GM18861 (cell line): ENCODE measurements at regions not wholly inside any gene's neighbourhood (a gene's known extent, or its start where the extent isn't known, plus 50 kb on each side); places are given as distances from the start of the nearest gene placed in this dataset.
"Not testable (repeated sequence)": the region's sequence is repeated elsewhere in the genome, so short reads cannot be mapped to it uniquely, and the experiment has no call there.

ENCODE experiments used
- ATAC-seq: cut with Tn5 transposase; IDR thresholded peaks from one replicate; pipeline ENCODE4 v1.9.1; 2021; ENCODE audit not compliant: unreplicated experiment

GRCh38 chr1:168490306-168490705 lies 53.5 kb downstream of the XCL2 start:
- no peak for ATAC-seq

- ATAC-seq, result no peak
Observed at GRCh38 chr1:168488138-168488537, 55.7 kb downstream of the XCL2 start.

DNA sequence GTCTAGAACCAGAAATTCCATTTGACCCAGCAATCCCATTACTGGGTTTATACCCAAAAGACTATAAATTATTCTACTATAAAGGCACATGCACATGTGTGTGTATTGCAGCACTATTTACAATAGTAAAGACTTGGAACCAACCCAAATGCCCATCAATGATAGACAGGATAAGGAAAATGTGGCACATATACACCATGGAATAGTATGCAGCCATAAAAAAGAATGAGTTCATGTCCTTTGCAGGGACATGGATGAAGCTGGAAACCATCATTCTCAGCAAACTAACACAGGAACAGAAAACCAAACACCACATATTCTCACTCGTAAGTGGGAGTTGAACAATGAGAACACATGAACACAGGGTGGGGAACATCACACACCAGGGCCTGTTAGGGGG lies 57.0 kb downstream of the XCL2 start:
- ATAC-seq, result not testable (repeated sequence)

DNA sequence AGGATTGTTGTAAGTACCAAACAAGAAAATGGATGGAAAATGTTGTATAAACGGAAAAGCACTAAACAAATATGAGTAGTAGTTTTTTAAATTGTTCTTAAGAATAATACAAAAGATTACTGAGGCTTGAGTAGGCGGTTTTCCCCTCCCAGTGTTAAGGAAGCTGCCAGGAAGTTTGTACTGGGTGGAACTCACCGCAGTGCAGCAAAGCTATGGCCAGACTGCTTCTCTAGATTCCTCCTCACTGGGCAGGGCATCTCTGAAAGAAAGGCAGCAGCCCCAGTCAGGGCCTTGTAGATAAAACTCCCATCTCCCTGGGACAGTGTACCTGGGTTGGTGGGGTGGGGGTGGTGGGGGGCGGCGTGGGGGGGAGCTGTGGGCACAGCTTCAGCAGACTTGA lies 58.7 kb downstream of the XCL2 start:
- no peak for ATAC-seq

DNA sequence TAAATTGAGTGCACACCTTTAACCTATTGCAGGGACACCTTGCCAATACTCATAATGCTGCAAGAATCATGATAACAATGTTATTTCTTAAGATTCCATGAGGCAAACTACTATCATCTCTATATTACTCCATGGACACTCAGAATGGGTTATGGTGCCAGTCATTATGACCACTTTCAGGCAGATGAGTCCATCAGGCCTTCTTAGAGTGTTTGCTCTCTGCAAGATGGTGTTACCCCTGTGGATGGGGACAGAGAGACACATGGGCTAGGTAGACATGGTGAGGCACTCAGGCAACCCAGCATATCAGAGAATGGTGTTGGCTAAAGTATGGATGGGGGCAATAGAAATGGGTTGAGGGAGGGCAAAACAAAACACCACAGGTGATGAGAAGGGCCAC lies 59.7 kb downstream of the XCL2 start:
- no peak for ATAC-seq

DNA sequence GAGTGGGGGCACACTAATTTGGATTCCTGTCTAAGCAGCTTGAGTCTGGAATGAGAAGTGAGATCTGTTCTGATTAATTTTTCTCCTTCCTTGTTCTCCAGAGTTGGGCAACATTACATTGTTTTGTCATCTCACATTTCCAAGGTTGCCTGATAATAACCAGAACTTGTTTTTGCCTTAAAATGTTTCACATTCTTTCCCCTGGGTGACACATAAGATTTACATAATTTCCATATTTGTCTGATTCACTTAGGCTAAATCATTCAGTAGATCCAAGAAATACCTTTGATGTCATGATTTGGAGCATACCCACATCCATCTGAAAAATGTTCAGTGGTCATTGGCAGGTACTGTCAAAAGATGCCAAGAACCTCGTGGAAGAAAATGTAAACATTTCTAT lies 60.3 kb downstream of the XCL2 start:
- no peak for ATAC-seq

GRCh38 chr1:168482106-168482505 lies 61.7 kb downstream of the XCL2 start:
- ATAC-seq, result no peak

- no peak for ATAC-seq
Observed at GRCh38 chr1:168481586-168481985, 62.2 kb downstream of the XCL2 start.

GRCh38 chr1:168480997-168481396 lies 62.8 kb downstream of the XCL2 start:
- ATAC-seq, result no peak

GRCh38 chr1:168477792-168478191 lies 66.0 kb downstream of the XCL2 start:
- no peak for ATAC-seq

- ATAC-seq, result no peak
Observed at GRCh38 chr1:168476588-168477385, 67.0 kb downstream of the XCL2 start.

DNA sequence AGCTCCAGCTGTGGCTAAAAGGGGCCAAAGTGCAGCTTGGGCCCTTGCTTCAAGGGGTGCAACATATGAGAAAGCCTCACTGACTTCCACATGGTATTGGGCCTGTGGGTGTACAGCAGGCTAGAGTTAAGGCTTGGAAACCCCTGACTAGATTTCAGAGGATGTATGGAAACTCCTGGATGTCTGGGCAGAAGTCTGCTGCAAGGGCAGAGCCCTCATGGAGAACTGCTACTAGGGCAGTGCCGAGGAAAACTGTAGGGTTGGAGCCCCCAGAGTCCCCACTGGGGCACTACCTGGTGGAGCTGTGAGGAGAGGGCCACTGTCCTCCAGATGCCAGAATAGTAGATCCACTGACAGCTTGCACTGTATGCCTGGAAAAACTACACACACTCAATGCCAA lies 69.5 kb downstream of the XCL2 start:
- no peak for ATAC-seq

GRCh38 chr1:168473126-168473525 lies 70.7 kb downstream of the XCL2 start:
- no peak for ATAC-seq

GRCh38 chr1:168472223-168472622 lies 71.6 kb downstream of the XCL2 start:
- ATAC-seq, result no peak

DNA sequence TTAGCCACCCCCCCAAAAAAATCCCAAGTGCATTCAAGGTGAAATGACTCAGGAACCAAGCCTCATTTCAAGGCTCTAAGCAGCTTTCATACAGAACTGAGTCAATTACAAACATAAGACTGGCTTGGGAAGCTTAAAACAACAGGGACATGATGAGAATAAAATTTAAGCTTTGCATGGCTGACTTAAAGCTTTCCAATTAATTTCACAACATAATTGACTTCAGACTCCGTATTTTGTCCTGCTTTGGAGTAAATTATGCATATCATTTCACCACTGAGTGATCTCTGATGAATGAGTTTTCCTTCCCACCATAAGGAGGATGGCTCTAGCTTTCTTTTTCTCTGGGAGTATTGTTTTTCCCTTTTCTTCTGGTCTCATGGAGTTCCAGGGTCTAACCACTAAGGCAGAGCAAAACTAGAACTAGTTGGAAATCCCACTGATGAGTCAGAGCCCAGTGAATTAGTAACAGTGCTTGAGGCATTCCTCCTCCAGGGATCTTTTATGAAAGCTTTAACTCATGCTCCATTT lies 72.8 kb downstream of the XCL2 start:
- no peak for ATAC-seq

DNA sequence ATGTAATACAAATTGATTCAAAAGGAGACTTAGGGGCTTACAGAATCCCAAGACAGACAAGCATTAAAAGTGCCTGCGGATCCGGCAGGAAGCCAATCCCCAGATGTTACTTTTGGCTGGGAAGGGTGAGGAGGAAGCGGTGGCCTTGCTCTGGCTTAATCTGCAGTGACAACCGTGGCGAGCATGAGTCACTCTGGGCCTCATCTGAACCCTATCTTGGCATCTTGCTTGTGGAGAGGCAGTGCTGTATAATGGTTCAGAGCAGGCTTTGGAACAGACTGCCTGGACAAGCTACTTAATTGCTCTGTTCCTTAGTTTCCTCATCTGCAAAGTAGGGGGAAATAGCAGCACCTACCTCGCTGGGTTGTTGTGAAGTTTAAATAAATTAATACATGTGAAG lies 74.1 kb downstream of the XCL2 start:
- ATAC-seq, result no peak

- ATAC-seq, result no peak
Observed at GRCh38 chr1:168468822-168469221, 75.0 kb downstream of the XCL2 start.

- peak; percentile 27 for ATAC-seq
Observed at GRCh38 chr1:168468042-168468809, 75.6 kb downstream of the XCL2 start.

DNA sequence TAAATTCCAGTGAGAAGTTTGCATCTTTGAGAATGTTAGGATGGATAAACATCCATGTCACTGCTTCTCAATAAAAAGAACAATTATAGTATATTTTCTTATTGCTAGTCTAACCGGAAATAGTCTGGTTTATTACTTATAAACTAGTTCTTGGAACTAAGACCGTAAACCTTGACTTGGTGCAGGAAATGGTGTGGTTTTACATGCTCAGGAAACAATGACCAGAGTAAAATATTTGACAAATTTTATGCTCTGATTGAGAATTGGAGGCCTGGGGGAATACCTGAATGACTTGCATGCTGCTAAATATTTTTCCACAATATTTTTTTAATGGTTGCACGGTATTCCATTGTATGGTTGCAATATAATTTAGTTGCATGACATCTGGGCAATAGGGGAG lies 76.3 kb downstream of the XCL2 start:
- ATAC-seq, result peak; percentile 35

- peak; percentile 41 for ATAC-seq
Observed at GRCh38 chr1:168466714-168467131, 77.1 kb downstream of the XCL2 start.

GRCh38 chr1:168466092-168466713 lies 77.6 kb downstream of the XCL2 start:
- peak; percentile 39 for ATAC-seq

DNA sequence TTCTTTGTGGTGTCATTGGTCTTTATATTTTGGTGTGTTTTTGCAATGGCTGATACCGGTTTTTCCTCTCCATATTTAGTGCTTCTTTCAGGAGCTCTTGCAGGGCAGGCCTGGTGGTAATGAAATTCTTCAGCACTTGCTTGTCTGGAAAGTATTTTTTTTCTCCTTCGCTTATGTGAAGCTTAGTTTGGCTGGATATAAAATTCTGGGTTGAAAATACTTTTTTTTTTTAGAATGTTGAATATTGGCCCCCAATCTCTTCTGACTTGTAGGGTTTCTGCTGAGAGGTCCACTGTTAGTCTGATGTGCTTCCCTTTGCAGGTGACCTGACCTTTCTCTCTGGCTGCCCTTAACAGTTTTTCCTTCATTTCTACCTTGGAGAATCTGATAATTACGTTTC lies 82.7 kb downstream of the XCL2 start:
- not testable (repeated sequence) for ATAC-seq
